DND-41 (cell line): ENCODE measurements at regions not wholly inside any gene's neighbourhood (a gene's known extent, or its start where the extent isn't known, plus 50 kb on each side); places are given as distances from the start of the nearest gene placed in this dataset.

Experiments used
- CTCF ChIP-seq: IDR thresholded peaks from 2 replicates; pipeline ENCODE4 v1.5.1; 2012; ENCODE audit warnings: borderline replicate concordance, low read length, moderate library complexity, mild to moderate bottlenecking; ENCODE audit not compliant: poor library complexity, severe bottlenecking; ENCODE audit errors: extremely low read depth
- EZH2 ChIP-seq: IDR thresholded peaks from 3 replicates; pipeline ENCODE4 v1.6.1; 2012; ENCODE audit warnings: borderline replicate concordance, low read depth, mild to moderate bottlenecking, moderate library complexity, low read length, inconsistent platforms; ENCODE audit not compliant: severe bottlenecking

DNA sequence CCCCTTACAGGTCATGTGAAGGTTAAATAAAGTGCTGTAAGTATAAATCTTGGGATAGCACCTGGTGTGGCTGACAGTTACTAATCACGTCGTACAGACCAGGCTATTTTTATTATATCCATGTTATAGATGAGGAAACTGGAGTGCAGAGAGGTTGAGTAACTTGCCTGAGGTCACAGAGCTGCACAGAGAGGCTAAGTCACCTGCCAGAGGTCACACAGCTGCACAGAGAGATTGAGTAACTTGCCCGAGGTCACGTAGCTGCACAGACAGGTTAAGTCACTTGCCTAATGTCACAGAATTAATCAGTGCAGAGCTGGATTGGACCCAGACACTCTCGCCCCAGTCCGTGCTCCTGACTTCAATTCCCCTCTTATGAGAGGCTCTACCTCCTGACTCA, 171.5 kb downstream of the NUP210 start:
- no peak for TF ChIP-seq CTCF
- no peak for TF ChIP-seq EZH2
